IMR-90 (cell line): ENCODE measurements at regions not wholly inside any gene's neighbourhood (a gene's known extent, or its start where the extent isn't known, plus 50 kb on each side); places are given as distances from the start of the nearest gene placed in this dataset.

Experiments
- ATAC-seq: fragments of 200-7000 bp; cut with Tn5 transposase; 2 replicates; pipeline ENCODE4 v1.9.1; 2020; ENCODE audit warnings: low read depth, mild to moderate bottlenecking, moderate library complexity
- BruUV-seq: library from RNA; stranded (reverse); fragments of 400-500 nt; replicated peaks from 2 replicates; lab custom pipeline; 2021; lab: Mats Ljungman, UMichigan
- CTCF ChIA-PET: fragments of 300-600 bp; formaldehyde crosslinking; extraction: SDS; loops from one replicate; lab custom pipeline; 2021; ENCODE audit warnings: antibody characterized with exemption; lab: Yijun Ruan, JAX
- POLR2A ChIA-PET: fragments of 300-600 bp; sonication (Branson Sonifier 250); formaldehyde crosslinking; loops from one replicate; lab custom pipeline; 2022; ENCODE audit warnings: antibody characterized with exemption; ENCODE audit not compliant: unreplicated experiment; lab: Charles Lee
- DNase-seq: peaks from one replicate; pipeline ENCODE4 v3.0.0; 2013
- H2AFZ ChIP-seq: replicated peaks from 2 replicates; pipeline ENCODE3; 2013; ENCODE audit warnings: low read length, mild to moderate bottlenecking; ENCODE audit not compliant: poor library complexity
- H2AK5ac ChIP-seq: 2 replicates; pipeline ENCODE4 v1.6.1; 2013; ENCODE audit warnings: low read depth, low read length, inconsistent platforms
- H2AK9ac ChIP-seq: replicated peaks from 2 replicates; pipeline ENCODE3; 2013; ENCODE audit warnings: mild to moderate bottlenecking, low read depth, low read length, moderate library complexity; ENCODE audit not compliant: poor library complexity
- H2BK120ac ChIP-seq: 2 replicates; pipeline ENCODE4 v1.6.1; 2013; ENCODE audit warnings: low read depth, low read length, inconsistent platforms
- H2BK15ac ChIP-seq: 3 replicates; pipeline ENCODE4 v1.6.1; 2013; ENCODE audit warnings: low read depth, low read length, inconsistent platforms
- H2BK20ac ChIP-seq: 2 replicates; pipeline ENCODE4 v1.6.1; 2013; ENCODE audit warnings: low read depth, mild to moderate bottlenecking, inconsistent platforms, low read length, moderate library complexity
- H2BK5ac ChIP-seq: 2 replicates; pipeline ENCODE4 v1.6.1; 2013; ENCODE audit warnings: mild to moderate bottlenecking, low read depth, low read length, inconsistent platforms; ENCODE audit not compliant: poor library complexity, severe bottlenecking
- H3K14ac ChIP-seq: replicated peaks from 2 replicates; pipeline ENCODE4 v1.6.1; 2013; ENCODE audit warnings: low read depth, low read length, inconsistent platforms
- H3K18ac ChIP-seq: 2 replicates; pipeline ENCODE4 v1.6.1; 2013; ENCODE audit warnings: low read depth, low read length, control low read depth
- H3K23ac ChIP-seq: 2 replicates; pipeline ENCODE4 v1.6.1; 2013; ENCODE audit warnings: low read depth, low read length, inconsistent platforms
- H3K27ac ChIP-seq: 2 replicates; pipeline ENCODE4 v1.5.1; 2013; ENCODE audit warnings: mild to moderate bottlenecking, control low read depth, low read length; ENCODE audit not compliant: insufficient read depth
- H3K27me3 ChIP-seq: 2 replicates; pipeline ENCODE4 v1.6.1; 2013; ENCODE audit warnings: low read length; ENCODE audit not compliant: control insufficient read depth, insufficient read depth
- H3K36me3 ChIP-seq: 2 replicates; pipeline ENCODE4 v1.6.1; 2013; ENCODE audit warnings: low read length, mixed read lengths; ENCODE audit not compliant: control insufficient read depth, insufficient read depth
- H3K4ac ChIP-seq: 2 replicates; pipeline ENCODE4 v1.6.1; 2013; ENCODE audit warnings: low read depth, low read length, inconsistent platforms
- H3K4me1 ChIP-seq: 2 replicates; pipeline ENCODE4 v1.6.1; 2013; ENCODE audit warnings: low read length, mixed read lengths; ENCODE audit not compliant: control insufficient read depth, insufficient read depth
- H3K4me2 ChIP-seq: 2 replicates; pipeline ENCODE4 v1.6.1; 2013; ENCODE audit warnings: low read depth, mild to moderate bottlenecking, control low read depth, low read length, moderate library complexity
- H3K4me3 ChIP-seq: 2 replicates; pipeline ENCODE4 v1.5.1; 2013; ENCODE audit warnings: low read depth, mild to moderate bottlenecking, control low read depth, low read length, moderate library complexity; ENCODE audit not compliant: insufficient read depth
- H3K56ac ChIP-seq: 2 replicates; pipeline ENCODE4 v1.6.1; 2013; ENCODE audit warnings: low read length, inconsistent platforms; ENCODE audit not compliant: insufficient read depth; ENCODE audit errors: extremely low read depth
- H3K79me1 ChIP-seq, 2 experiments: 2 replicates each; pipeline ENCODE4 v1.6.1; 2013; ENCODE audit warnings: low read length in 2 of 2, inconsistent platforms in 1 of 2, low read depth in 1 of 2
- H3K9ac ChIP-seq: 2 replicates; pipeline ENCODE4 v1.6.1; 2013; ENCODE audit warnings: low read depth, low read length, control low read depth
- H3K9me1 ChIP-seq: 2 replicates; pipeline ENCODE4 v1.6.1; 2013; ENCODE audit warnings: low read length, inconsistent platforms; ENCODE audit not compliant: insufficient read depth
- H3K9me3 ChIP-seq: 2 replicates; pipeline ENCODE4 v1.6.1; 2013; ENCODE audit warnings: low read length; ENCODE audit not compliant: control insufficient read depth, insufficient read depth
- H4K20me1 ChIP-seq: 2 replicates; pipeline ENCODE4 v1.6.1; 2013; ENCODE audit warnings: low read length, inconsistent platforms; ENCODE audit not compliant: insufficient read depth
- H4K5ac ChIP-seq: 2 replicates; pipeline ENCODE4 v1.6.1; 2013; ENCODE audit warnings: mild to moderate bottlenecking, low read depth, low read length, control low read depth
- H4K8ac ChIP-seq, 2 experiments: 2 replicates each; pipeline ENCODE4 v1.6.1; 2013; ENCODE audit warnings: low read depth in 2 of 2, low read length in 2 of 2, control low read depth in 1 of 2, inconsistent platforms in 1 of 2
- H4K91ac ChIP-seq: 2 replicates; pipeline ENCODE4 v1.6.1; 2013; ENCODE audit warnings: low read depth, low read length, inconsistent platforms; ENCODE audit not compliant: insufficient read depth
- BHLHE40 ChIP-seq: fragments of 150-350 bp; IDR thresholded peaks from 2 replicates; pipeline ENCODE4 v1.6.1; 2016; ENCODE audit warnings: mild to moderate bottlenecking, low read depth, low read length
- CHD1 ChIP-seq: IDR thresholded peaks from 2 replicates; pipeline ENCODE4 v1.6.1; 2012; ENCODE audit warnings: low read depth, low read length, improper control_type of control experiment
- ELK1 ChIP-seq: fragments of 150-350 bp; IDR thresholded peaks from 2 replicates; pipeline ENCODE4 v1.6.1; 2016; ENCODE audit warnings: low read depth, mild to moderate bottlenecking, low read length, moderate library complexity, borderline replicate concordance
- FOS ChIP-seq: fragments of 150-350 bp; IDR thresholded peaks from 2 replicates; pipeline ENCODE4 v1.6.1; 2016; ENCODE audit warnings: low read depth, low read length
- MAZ ChIP-seq: IDR thresholded peaks from 2 replicates; pipeline ENCODE4 v1.6.1; 2012; ENCODE audit warnings: low read depth, mild to moderate bottlenecking, low read length, improper control_type of control experiment, moderate library complexity, borderline replicate concordance
- NFE2L2 ChIP-seq: fragments of 150-350 bp; IDR thresholded peaks from 2 replicates; pipeline ENCODE4 v1.6.1; 2016; ENCODE audit warnings: low read depth, mild to moderate bottlenecking, low read length
- RAD21 ChIP-seq: IDR thresholded peaks from 2 replicates; pipeline ENCODE4 v1.6.1; 2012; ENCODE audit warnings: low read length, improper control_type of control experiment
- RFX5 ChIP-seq: IDR thresholded peaks from 2 replicates; pipeline ENCODE4 v1.8.0; 2012; ENCODE audit warnings: low read depth, mild to moderate bottlenecking, low read length, moderate library complexity
- USF2 ChIP-seq: fragments of 150-350 bp; IDR thresholded peaks from 2 replicates; pipeline ENCODE4 v1.6.1; 2017; ENCODE audit warnings: mild to moderate bottlenecking, antibody characterized with exemption, low read length, low read depth
- WGBS, 2 experiments: methylation state at CpG; one replicate each; pipeline versions ENCODE4 v1.1.5 to v1.1.7; 2013; ENCODE audit warnings: missing lambda C conversion rate in 2 of 2; ENCODE audit not compliant: insufficient read length in 1 of 2; ENCODE audit errors: extremely low coverage in 2 of 2; 5-methylcytosine and 5-hydroxymethylcytosine counted together
- dilution Hi-C: fragments of 300-500 bp; cut with HindIII; formaldehyde crosslinking; loops from one replicate; pipeline ENCODE4 v1.14.3; 2018; ENCODE audit warnings: low sequenced_read_pairs; ENCODE audit not compliant: unreplicated experiment
- in situ Hi-C: fragments of 300-500 bp; cut with MboI; formaldehyde crosslinking; loops from 3 replicates; pipeline ENCODE4 v1.14.3; 2019; ENCODE audit warnings: low sequenced_read_pairs, inconsistent platforms, mixed read lengths
- intact Hi-C: fragments of 100-400 bp; cut with micrococcal nuclease; formaldehyde crosslinking; loops from 2 replicates; pipeline ENCODE4 v1.10.0; 2022

- ChIA-PET POLR2A (no interaction called here), CTCF (no interaction called here)
- Histone ChIP-seq H3K4me3 (no peak overlapping the region), H2BK5ac (no peak overlapping the region), H3K79me1 (no peaks in the 10 kb centered on the region), H3K4me1 (no peaks in the 10 kb centered on the region; the same call in 1 of the 2 replicates), H3K9me1 (no peaks in the 10 kb centered on the region), H2BK15ac (no peak overlapping the region), H3K4me2 (no peak overlapping the region), H3K4ac (no peak overlapping the region), H3K56ac (no peak overlapping the region), H3K14ac (no peak overlapping the region), H2AK9ac (no peak overlapping the region), H3K23ac (no peak overlapping the region), H3K27me3 (no peaks in the 10 kb centered on the region), H4K8ac (no peak overlapping the region), H4K20me1 (no peaks in the 10 kb centered on the region), H2AK5ac (no peak overlapping the region), H2BK120ac (no peak overlapping the region), H2BK20ac (no peak overlapping the region), H2AFZ (no peak overlapping the region), H3K27ac (no peak overlapping the region), H3K9me3 (no peaks in the 10 kb centered on the region), H4K5ac (no peak overlapping the region), H4K91ac (no peak overlapping the region), H3K36me3 (no peaks in the 10 kb centered on the region; the same call in 1 of the 2 replicates), H3K9ac (no peak overlapping the region), H3K18ac (no peak overlapping the region)
- in situ Hi-C loops (no loop called here), dilution Hi-C loops (no loop called here), intact Hi-C loops (no loop called here)
- BruUV-seq: no TSS peak
- DNase-seq (no peak), ATAC-seq (no peak)
- TF ChIP-seq NFE2L2 (no peak), FOS (no peak), MAZ (no peak), BHLHE40 (no peak), CHD1 (no peak), ELK1 (no peak), RAD21 (no peak), RFX5 (no peak), USF2 (no peak)
- WGBS, 2 experiments: no CpG with 5 or more reads among the region's 3 CpGs
Measured at GRCh38 chr11:106381895-106382294, 304.4 kb downstream of the AASDHPPT start.
